OCI-LY7 (cell line): ENCODE measurements at regions not wholly inside any gene's neighbourhood (a gene's known extent, or its start where the extent isn't known, plus 50 kb on each side); places are given as distances from the start of the nearest gene placed in this dataset.

Experiments
- BruUV-seq: library from RNA; stranded (reverse); fragments of 400-500 nt; replicated peaks from 2 replicates; lab custom pipeline; 2021; lab: Mats Ljungman, UMichigan
- CTCF ChIA-PET: fragments of 300-600 bp; sonication (Branson Sonifier 250); formaldehyde crosslinking; loops from one replicate; lab custom pipeline; 2022; ENCODE audit warnings: antibody characterized with exemption; ENCODE audit not compliant: unreplicated experiment; lab: Charles Lee
- POLR2A ChIA-PET: fragments of 300-600 bp; sonication (Branson Sonifier 250); formaldehyde crosslinking; loops from one replicate; lab custom pipeline; 2022; ENCODE audit warnings: antibody characterized with exemption; lab: Charles Lee
- DNase-seq: peaks from one replicate; pipeline ENCODE4 v3.0.0-alpha.2; 2015; ENCODE audit warnings: low spot score
- H2AFZ ChIP-seq: fragments of 200-600 bp; sonication (generic), shearing (Covaris generic); 2 replicates; pipeline ENCODE4 v1.6.1; 2014; ENCODE audit warnings: mild to moderate bottlenecking, antibody characterized with exemption, low read length, moderate library complexity
- H3K27ac ChIP-seq: fragments of 200-600 bp; sonication (generic); 2 replicates; pipeline ENCODE4 v1.5.1; 2014; ENCODE audit warnings: mixed run types, low read depth, mild to moderate bottlenecking, moderate library complexity, low read length, inconsistent platforms; ENCODE audit not compliant: poor library complexity, severe bottlenecking
- H3K36me3 ChIP-seq: fragments of 200-600 bp; sonication (generic); 2 replicates; pipeline ENCODE4 v1.6.1; 2014; ENCODE audit warnings: mild to moderate bottlenecking, antibody characterized with exemption, low read length, moderate library complexity, mixed read lengths; ENCODE audit not compliant: insufficient read depth
- H3K4me1 ChIP-seq: fragments of 200-600 bp; sonication (generic); 2 replicates; pipeline ENCODE4 v1.5.1; 2014; ENCODE audit warnings: mild to moderate bottlenecking, low read length; ENCODE audit not compliant: insufficient read depth, poor library complexity, severe bottlenecking
- H3K4me2 ChIP-seq: fragments of 200-600 bp; sonication (generic); 2 replicates; pipeline ENCODE4 v1.6.1; 2014; ENCODE audit warnings: mild to moderate bottlenecking, low read length
- H3K4me3 ChIP-seq: fragments of 200-600 bp; sonication (generic); 2 replicates; pipeline ENCODE4 v1.5.1; 2014; ENCODE audit warnings: mild to moderate bottlenecking, low read depth, low read length; ENCODE audit not compliant: poor library complexity, severe bottlenecking
- H3K79me2 ChIP-seq: fragments of 200-600 bp; sonication (generic); 2 replicates; pipeline ENCODE4 v1.6.1; 2016; ENCODE audit warnings: low read depth, mild to moderate bottlenecking, low read length, moderate library complexity, mixed read lengths; ENCODE audit not compliant: insufficient read depth
- H3K9me2 ChIP-seq: fragments of 200-600 bp; sonication (generic); 2 replicates; pipeline ENCODE4 v1.6.1; 2016; ENCODE audit warnings: mild to moderate bottlenecking, low read length, mixed read lengths; ENCODE audit not compliant: insufficient read depth
- H3K9me3 ChIP-seq: fragments of 200-600 bp; sonication (generic); 2 replicates; pipeline ENCODE4 v1.6.1; 2014; ENCODE audit warnings: mild to moderate bottlenecking, mixed run types, low read length, mixed read lengths
- H4K20me1 ChIP-seq: fragments of 200-600 bp; sonication (generic); 2 replicates; pipeline ENCODE4 v1.6.1; 2014; ENCODE audit warnings: mild to moderate bottlenecking, antibody characterized with exemption, low read length, moderate library complexity, mixed read lengths; ENCODE audit not compliant: insufficient read depth
- EZH2phosphoT487 ChIP-seq: fragments of 200-600 bp; sonication (generic); IDR thresholded peaks from 2 replicates; pipeline ENCODE4 v1.6.1; 2018; ENCODE audit warnings: low read depth, borderline replicate concordance, mild to moderate bottlenecking, mixed run types, antibody characterized with exemption, low read length, moderate library complexity, mixed read lengths
- intact Hi-C: fragments of 100-400 bp; cut with micrococcal nuclease; formaldehyde crosslinking; loops from one replicate; pipeline ENCODE4 v1.10.0; 2022; ENCODE audit not compliant: unreplicated experiment
- TF ChIP-seq, protein P1 (sequence below): fragments of 200-600 bp; sonication (generic); conservative IDR thresholded peaks from 2 replicates; pipeline ENCODE4 v1.5.1; 2014; ENCODE audit warnings: mild to moderate bottlenecking, antibody characterized with exemption, low read length, moderate library complexity, mixed read lengths

DNA sequence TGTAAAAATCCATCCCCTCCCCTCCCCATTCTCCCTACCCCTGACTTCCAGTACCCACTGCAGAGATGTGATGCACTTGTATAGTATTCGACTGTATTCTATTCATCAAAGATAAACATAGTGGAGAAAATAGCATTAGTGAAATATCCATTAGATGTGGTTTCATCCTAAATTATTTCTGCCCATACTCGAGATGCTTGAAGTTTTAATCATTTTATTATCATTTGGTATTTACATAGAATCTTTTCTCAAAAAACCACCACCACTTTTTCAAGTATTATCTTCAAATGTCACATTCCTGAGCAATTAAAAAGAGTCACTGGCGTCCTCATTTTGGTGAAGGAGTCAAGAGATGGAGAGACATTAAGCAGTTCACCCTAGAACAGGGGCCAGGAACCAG is 181.9 kb downstream of the HAO1 start:
- Histone ChIP-seq H3K4me3 (no peak overlapping the region), H3K9me3 (peaks cover 55% of the 10 kb centered on the region; the same call in 1 of the 2 replicates), H3K36me3 (peaks cover 43% of the 10 kb centered on the region), H3K79me2 (no peaks in the 10 kb centered on the region), H3K9me2 (no peaks in the 10 kb centered on the region), H3K4me2 (no peak overlapping the region), H2AFZ (no peak overlapping the region), H3K4me1 (peaks cover 44% of the 10 kb centered on the region), H3K27ac (no peak overlapping the region), H4K20me1 (no peaks in the 10 kb centered on the region)
- BruUV-seq, result no TSS peak
- ChIA-PET CTCF (interaction anchor here (0.6 kb wide), 1 partner anchor 251 kb away, joined by 3 read pairs; no protein-coding TSS in a partner anchor), POLR2A (interaction anchor here (3.3 kb wide), 1 partner anchor 12 kb away, joined by 14 read pairs; no protein-coding TSS in a partner anchor)
- intact Hi-C loops, result loop anchor here (5.0 kb wide), 1 partner anchor 99 kb away; no protein-coding TSS in a partner anchor
- DNase-seq, result no peak
- TF ChIP-seq, protein P1, sequence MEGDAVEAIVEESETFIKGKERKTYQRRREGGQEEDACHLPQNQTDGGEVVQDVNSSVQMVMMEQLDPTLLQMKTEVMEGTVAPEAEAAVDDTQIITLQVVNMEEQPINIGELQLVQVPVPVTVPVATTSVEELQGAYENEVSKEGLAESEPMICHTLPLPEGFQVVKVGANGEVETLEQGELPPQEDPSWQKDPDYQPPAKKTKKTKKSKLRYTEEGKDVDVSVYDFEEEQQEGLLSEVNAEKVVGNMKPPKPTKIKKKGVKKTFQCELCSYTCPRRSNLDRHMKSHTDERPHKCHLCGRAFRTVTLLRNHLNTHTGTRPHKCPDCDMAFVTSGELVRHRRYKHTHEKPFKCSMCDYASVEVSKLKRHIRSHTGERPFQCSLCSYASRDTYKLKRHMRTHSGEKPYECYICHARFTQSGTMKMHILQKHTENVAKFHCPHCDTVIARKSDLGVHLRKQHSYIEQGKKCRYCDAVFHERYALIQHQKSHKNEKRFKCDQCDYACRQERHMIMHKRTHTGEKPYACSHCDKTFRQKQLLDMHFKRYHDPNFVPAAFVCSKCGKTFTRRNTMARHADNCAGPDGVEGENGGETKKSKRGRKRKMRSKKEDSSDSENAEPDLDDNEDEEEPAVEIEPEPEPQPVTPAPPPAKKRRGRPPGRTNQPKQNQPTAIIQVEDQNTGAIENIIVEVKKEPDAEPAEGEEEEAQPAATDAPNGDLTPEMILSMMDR, result no peak
- TF ChIP-seq EZH2phosphoT487, result no peak

DNA sequence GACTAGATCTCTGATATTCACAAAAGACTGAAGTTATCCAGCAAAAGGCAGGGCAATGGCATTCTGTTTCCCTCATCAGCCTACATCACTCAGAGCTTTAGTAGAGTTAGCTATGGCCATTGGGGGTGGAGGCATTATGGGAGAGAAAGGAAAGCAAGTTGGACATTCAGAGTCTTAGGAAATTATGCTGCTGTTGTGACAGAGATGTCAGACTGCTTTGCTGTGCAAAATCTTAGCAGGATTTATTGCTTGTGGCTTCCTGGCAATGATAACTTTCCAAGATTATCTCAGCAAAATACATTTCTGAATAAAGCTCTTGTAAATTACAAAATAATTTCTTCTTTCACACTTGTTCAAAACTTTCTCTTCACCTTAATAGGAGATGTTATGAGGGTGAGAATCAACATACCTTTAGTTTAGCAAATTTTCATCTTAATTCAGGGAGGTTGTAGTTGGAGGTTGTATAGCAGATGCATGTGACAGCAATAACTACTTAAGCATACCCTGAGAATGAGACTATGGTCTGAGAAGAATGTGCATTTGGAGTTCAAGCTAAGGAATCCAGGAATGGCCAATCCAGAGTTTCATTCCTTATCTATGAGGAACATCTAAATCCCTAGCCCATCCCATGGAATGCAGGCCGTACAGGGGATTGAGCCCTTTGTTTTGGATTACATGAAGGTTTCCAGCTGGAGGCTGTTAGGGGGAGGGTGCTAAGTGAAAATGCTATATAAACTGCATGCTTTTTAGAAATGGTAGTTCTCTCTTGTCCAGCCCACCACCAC is 179.8 kb downstream of the HAO1 start:
- H3K9me2 ChIP-seq, result no peaks in the 10 kb centered on the region
- no peak overlapping the region for H3K27ac ChIP-seq
- no peak overlapping the region for H3K4me2 ChIP-seq
- H3K4me3 ChIP-seq, result no peak overlapping the region
- H4K20me1 ChIP-seq, result no peaks in the 10 kb centered on the region
- peaks cover 54% of the 10 kb centered on the region; the same call in 1 of the 2 replicates for H3K9me3 ChIP-seq
- POLR2A ChIA-PET, result interaction anchor here (0.9 to 3.3 kb wide), 4 partner anchors 8 to 65 kb away, joined by 3 to 14 read pairs (median 4); no protein-coding TSS in a partner anchor
- H3K36me3 ChIP-seq, result peaks cover 48% of the 10 kb centered on the region
- BruUV-seq, result no TSS peak
- intact Hi-C loops, result loop anchor here (5.0 to 10.0 kb wide), 2 partner anchors 257 to 774 kb away; partner anchors contain the start of gene TMX4
- CTCF ChIA-PET, result no interaction called here
- no peak for TF ChIP-seq EZH2phosphoT487
- TF ChIP-seq, protein P1, result no peak
- no peak overlapping the region for H2AFZ ChIP-seq
- peaks cover 39% of the 10 kb centered on the region for H3K4me1 ChIP-seq
- no peaks in the 10 kb centered on the region for H3K79me2 ChIP-seq
- no peak for DNase-seq
